HEK293T (cell line): ENCODE measurements at regions not wholly inside any gene's neighbourhood (a gene's known extent, or its start where the extent isn't known, plus 50 kb on each side); places are given as distances from the start of the nearest gene placed in this dataset.
"Not testable (repeated sequence)": the region's sequence is repeated elsewhere in the genome, so short reads cannot be mapped to it uniquely, and the experiment has no call there.

Experiments used
- CTCF ChIA-PET: fragments of 350-600 bp; formaldehyde crosslinking; extraction: SDS; loops from one replicate; lab custom pipeline; 2021; ENCODE audit warnings: antibody characterized with exemption, inconsistent platforms; lab: Yijun Ruan, JAX
- POLR2A ChIA-PET: fragments of 350-600 bp; formaldehyde crosslinking; extraction: SDS; loops from one replicate; lab custom pipeline; 2020; ENCODE audit warnings: antibody characterized with exemption, inconsistent platforms; lab: Yijun Ruan, JAX
- DNase-seq: peaks from one replicate; pipeline ENCODE4 v3.0.0; 2012; ENCODE audit warnings: mixed read lengths; ENCODE audit errors: extremely low spot score
- ARNT ChIP-seq: fragments of 450-650 bp; IDR thresholded peaks from 2 replicates; pipeline ENCODE4 v1.6.1; 2017; ENCODE audit warnings: mild to moderate bottlenecking
- BHLHE40 ChIP-seq: fragments of 450-650 bp; IDR thresholded peaks from 2 replicates; pipeline ENCODE4 v1.6.1; 2016; ENCODE audit warnings: mild to moderate bottlenecking, moderate library complexity, borderline replicate concordance
- CTBP1 ChIP-seq: fragments of 450-650 bp; IDR thresholded peaks from 2 replicates; pipeline ENCODE4 v1.6.1; 2016; ENCODE audit warnings: borderline replicate concordance
- ELF4 ChIP-seq: fragments of 450-650 bp; IDR thresholded peaks from 2 replicates; pipeline ENCODE4 v1.6.1; 2017; ENCODE audit warnings: antibody characterized with exemption
- FOXA1 ChIP-seq: fragments of 450-650 bp; IDR thresholded peaks from 2 replicates; pipeline ENCODE4 v1.6.1; 2016; ENCODE audit warnings: mild to moderate bottlenecking
- FOXK2 ChIP-seq: fragments of 450-650 bp; IDR thresholded peaks from 2 replicates; pipeline ENCODE4 v1.6.1; 2016; ENCODE audit warnings: mild to moderate bottlenecking
- FOXM1 ChIP-seq: fragments of 450-650 bp; IDR thresholded peaks from 2 replicates; pipeline ENCODE4 v1.6.1; 2017; ENCODE audit warnings: mild to moderate bottlenecking, borderline replicate concordance
- HDGF ChIP-seq: fragments of 450-650 bp; IDR thresholded peaks from 2 replicates; pipeline ENCODE4 v1.6.1; 2017; ENCODE audit warnings: antibody characterized with exemption, borderline replicate concordance
- L3MBTL2 ChIP-seq: fragments of 450-650 bp; conservative IDR thresholded peaks from 2 replicates; pipeline ENCODE4 v1.6.1; 2016; ENCODE audit warnings: mild to moderate bottlenecking
- LEF1 ChIP-seq: fragments of 450-650 bp; IDR thresholded peaks from 2 replicates; pipeline ENCODE4 v1.6.1; 2017; ENCODE audit warnings: mild to moderate bottlenecking, borderline replicate concordance
- NFRKB ChIP-seq: fragments of 450-650 bp; IDR thresholded peaks from 2 replicates; pipeline ENCODE4 v1.6.1; 2016; ENCODE audit warnings: mild to moderate bottlenecking, moderate library complexity
- SP1 ChIP-seq: fragments of 450-650 bp; IDR thresholded peaks from 2 replicates; pipeline ENCODE4 v1.6.1; 2017
- SUZ12 ChIP-seq: fragments of 450-650 bp; IDR thresholded peaks from 2 replicates; pipeline ENCODE4 v1.6.1; 2016; ENCODE audit warnings: mild to moderate bottlenecking
- TARDBP ChIP-seq: fragments of 450-650 bp; IDR thresholded peaks from 2 replicates; pipeline ENCODE4 v1.6.1; 2016
- ZNF384 ChIP-seq: fragments of 450-650 bp; IDR thresholded peaks from 2 replicates; pipeline ENCODE4 v1.6.1; 2016
- TF ChIP-seq, protein P1 (sequence below): fragments of 450-650 bp; IDR thresholded peaks from 2 replicates; pipeline ENCODE4 v1.6.1; 2016

DNA sequence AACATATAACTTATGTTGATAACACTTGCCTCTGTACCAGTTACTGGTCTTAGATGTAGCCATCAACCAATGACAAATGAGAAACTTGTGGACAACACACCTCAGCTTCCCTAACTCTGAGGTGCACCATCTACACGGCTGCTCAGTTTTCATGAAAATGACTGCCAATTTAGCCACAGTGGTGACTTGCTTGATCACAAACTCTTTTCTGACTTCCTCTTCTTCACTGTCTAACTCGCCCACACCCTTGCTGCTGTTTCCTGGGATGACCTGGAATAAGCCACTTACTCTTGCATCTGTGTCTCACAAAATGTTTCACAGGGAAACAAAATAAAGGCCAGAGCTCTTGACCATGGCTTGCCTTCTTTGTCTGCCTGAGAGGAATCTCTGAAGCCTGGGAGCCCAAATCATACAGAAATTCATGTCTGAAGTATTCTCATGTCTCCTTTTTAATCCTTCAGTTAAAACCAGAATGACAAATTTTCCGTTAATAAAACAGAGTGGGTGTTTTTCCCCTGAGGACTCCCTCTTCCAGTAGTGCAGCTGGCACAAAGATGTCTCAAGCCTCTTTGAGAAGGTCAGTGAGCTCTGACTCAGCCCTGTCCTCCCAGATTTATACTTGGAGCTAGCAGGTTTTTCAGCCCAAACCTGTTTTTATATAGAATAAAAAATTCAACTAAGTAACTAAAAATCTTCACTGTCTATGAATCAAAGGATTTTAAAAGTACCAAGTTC, 126.5 kb upstream of the PAM start:
- no peak for TF ChIP-seq SUZ12
- TF ChIP-seq TARDBP: no peak
- TF ChIP-seq FOXA1: no peak
- TF ChIP-seq BHLHE40: no peak
- TF ChIP-seq, protein P1, sequence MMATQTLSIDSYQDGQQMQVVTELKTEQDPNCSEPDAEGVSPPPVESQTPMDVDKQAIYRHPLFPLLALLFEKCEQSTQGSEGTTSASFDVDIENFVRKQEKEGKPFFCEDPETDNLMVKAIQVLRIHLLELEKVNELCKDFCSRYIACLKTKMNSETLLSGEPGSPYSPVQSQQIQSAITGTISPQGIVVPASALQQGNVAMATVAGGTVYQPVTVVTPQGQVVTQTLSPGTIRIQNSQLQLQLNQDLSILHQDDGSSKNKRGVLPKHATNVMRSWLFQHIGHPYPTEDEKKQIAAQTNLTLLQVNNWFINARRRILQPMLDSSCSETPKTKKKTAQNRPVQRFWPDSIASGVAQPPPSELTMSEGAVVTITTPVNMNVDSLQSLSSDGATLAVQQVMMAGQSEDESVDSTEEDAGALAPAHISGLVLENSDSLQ: no peak
- TF ChIP-seq HDGF: no peak
- TF ChIP-seq NFRKB: no peak
- no peak for TF ChIP-seq FOXK2
- TF ChIP-seq ARNT: no peak
- TF ChIP-seq FOXM1: no peak
- TF ChIP-seq SP1: no peak
- TF ChIP-seq CTBP1: no peak
- no peak for TF ChIP-seq ELF4
- TF ChIP-seq ZNF384: no peak
- no peak for TF ChIP-seq LEF1
- no peak for TF ChIP-seq L3MBTL2
- CTCF ChIA-PET: interaction anchor here (0.6 kb wide), 1 partner anchor 490 kb away, joined by 3 read pairs; no protein-coding TSS in a partner anchor
- POLR2A ChIA-PET: no interaction called here
- DNase-seq: no peak

DNA sequence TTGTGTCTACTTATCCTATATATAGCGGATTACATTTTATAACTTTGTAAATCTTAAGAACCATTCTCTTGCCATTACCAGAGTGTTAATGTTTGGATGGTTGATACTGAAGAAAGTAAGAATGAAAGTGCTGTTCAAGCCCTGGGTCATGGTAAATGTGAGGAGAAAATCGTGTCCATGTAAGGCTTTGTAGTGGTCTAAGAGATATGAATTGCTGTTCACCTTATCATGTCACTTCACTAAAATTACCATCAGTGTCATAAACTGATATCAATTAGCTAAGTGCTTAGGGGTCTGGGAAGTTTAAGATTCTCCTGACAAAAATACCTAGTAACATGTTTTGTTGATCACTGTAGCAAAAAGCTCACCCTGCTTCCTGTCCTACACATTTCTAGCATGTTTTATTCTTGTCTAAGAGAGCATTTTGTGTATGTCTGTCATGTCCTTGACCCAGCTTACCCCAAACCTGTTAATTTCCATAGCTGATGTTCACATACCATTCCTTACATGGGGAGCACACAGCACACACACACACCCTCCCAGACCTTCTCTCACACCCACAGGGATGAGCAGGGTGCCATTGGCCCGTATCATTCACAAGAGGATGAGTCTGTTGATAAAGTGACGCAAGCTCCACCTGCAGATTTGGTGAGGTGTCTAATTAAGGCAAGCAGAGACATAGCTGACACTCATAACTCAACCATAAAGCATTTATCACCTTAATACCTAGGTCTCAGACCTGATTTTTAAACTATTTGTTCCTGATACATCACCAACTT, 125.1 kb upstream of the PAM start:
- no peak for DNase-seq
- POLR2A ChIA-PET: no interaction called here

DNA sequence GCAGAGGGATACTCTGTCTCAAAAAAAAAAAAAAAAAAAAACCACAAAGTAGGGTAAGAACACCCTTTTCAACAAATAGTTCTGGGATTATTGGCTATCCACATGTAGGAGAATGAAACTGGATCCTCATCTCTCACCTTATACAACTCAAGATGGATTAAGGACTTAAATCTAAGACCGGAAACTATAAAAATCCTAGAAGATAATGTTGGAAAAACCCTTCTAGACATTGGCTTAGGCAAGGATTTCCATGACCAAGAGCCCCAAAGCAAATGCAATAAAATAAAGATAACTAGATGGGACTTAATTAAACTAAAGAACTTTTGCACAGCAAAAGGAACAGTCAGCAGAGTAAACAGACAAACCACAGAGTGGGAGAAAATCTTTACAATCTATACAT, 119.7 kb upstream of the PAM start:
- CTCF ChIA-PET, DNase-seq: not testable (repeated sequence)

More for the DNA sequence above, 125.1 kb upstream of the PAM start:
- CTCF ChIA-PET: no interaction called here
- TF ChIP-seq SUZ12: no peak
- no peak for TF ChIP-seq HDGF
- TF ChIP-seq FOXK2: no peak
- no peak for TF ChIP-seq LEF1
- no peak for TF ChIP-seq FOXA1
- TF ChIP-seq ELF4: no peak
- no peak for TF ChIP-seq SP1
- TF ChIP-seq ZNF384: no peak
- no peak for TF ChIP-seq CTBP1
- TF ChIP-seq FOXM1: no peak
- no peak for TF ChIP-seq NFRKB
- no peak for TF ChIP-seq TARDBP
- TF ChIP-seq, protein P1: no peak
- TF ChIP-seq BHLHE40: no peak
- TF ChIP-seq ARNT: no peak
- TF ChIP-seq L3MBTL2: no peak

DNA sequence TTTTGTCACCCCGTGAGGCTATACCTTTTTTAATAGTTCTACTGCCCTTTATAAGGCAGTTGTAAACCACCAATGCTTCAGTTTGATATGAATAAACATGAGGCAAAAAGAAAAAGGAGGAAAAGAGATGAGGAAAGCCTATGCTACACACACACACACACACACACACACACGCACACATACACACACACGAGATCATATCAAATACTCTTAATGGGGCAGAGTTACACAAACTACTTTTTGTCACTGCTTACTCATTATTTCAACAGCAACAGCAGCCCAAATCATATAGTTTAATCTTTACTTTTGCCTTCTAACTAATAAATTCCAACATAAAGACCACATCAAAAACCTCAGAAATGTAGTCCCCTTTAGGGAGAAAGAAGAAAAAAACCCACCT, 116.8 kb upstream of the PAM start:
- ChIA-PET POLR2A (no interaction called here), CTCF (no interaction called here)
- no peak for DNase-seq
- TF ChIP-seq FOXK2 (no peak), CTBP1 (no peak), HDGF (no peak), SP1 (no peak), BHLHE40 (no peak), LEF1 (no peak), SUZ12 (no peak), ZNF384 (no peak), NFRKB (no peak), ELF4 (no peak), TARDBP (no peak), ARNT (no peak)
- TF ChIP-seq, protein P1: no peak

More for the DNA sequence above, 119.7 kb upstream of the PAM start:
- POLR2A ChIA-PET: not testable (repeated sequence)

DNA sequence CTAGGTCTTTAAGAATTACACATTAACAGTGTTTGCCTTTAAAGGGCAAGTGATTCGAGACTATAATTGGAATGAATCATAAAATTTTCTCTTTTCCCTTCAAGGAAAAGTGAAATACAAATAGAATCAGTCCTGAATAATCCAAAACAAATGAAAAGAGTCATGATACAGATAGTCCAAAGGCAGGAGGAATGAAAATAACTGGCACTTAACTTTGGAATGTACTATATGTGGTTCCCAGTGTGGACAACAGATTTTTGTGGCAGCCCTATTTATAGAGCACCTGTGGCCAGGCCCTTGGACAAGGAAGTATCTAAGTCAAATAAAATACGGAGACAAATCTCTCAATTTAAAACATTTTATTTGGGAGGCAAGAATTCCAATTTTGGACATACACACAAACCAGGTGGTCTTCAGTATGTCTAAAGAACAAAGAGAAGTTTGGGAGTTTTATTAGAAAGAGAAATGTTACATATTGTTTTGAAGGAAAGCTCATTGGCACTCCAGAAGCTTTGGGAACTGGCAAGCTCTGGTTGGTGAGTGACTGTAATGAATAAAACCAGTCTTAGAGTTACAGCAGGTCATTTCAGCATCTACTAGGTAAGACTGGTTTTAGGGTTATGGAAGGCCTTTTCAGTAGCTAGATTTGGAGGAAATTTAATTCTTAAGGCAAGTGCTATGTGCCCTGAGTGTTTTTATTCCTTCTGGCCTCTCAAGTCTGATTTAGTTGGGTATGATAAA, 116.0 kb upstream of the PAM start:
- ChIA-PET CTCF (interaction anchor here (1.0 kb wide), 1 partner anchor 42 kb away, joined by 3 read pairs; no protein-coding TSS in a partner anchor), POLR2A (no interaction called here)
- DNase-seq: no peak
- TF ChIP-seq FOXK2 (no peak), ELF4 (no peak), L3MBTL2 (no peak), BHLHE40 (no peak), LEF1 (no peak), ARNT (no peak), SUZ12 (no peak)
- TF ChIP-seq, protein P1: no peak
